ENCODE measurements at regions not wholly inside any gene's neighbourhood (a gene's known extent, or its start where the extent isn't known, plus 50 kb on each side); places are given as distances from the start of the nearest gene placed in this dataset.

DNA sequence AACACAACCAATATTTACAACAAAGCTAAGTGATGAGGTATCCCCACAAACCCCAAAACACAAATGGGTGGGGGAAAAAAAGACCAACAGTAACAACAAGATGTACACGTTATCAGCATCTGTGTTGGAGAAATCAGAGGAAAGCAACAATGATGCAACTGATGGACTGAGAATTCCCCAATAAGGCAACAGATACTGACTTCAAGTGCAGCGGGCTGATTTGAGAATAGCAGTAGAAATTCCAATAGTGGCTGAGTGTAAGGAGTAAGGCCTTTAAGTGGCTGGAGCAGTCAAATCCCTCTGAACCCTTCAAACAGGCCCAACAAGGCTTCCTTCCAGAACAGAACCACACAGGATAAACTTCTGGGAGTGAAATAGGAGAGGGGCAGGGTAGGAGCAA lies 97.6 kb downstream of the TM2D1 start:
- in situ Hi-C loops (cut with MboI; ENCODE audit: low sequenced_read_pairs): no loop called here
- no peak for DNase-seq

More for the DNA sequence above, 97.6 kb downstream of the TM2D1 start:
- intact Hi-C loops (cut with micrococcal nuclease) (no loop called here), dilution Hi-C loops (cut with HindIII; ENCODE audit: low sequenced_read_pairs, unreplicated experiment) (no loop called here)
- Histone ChIP-seq H4K91ac (ENCODE audit: insufficient read depth, low read depth, low read length) (no peak overlapping the region), H2BK20ac (ENCODE audit: low read depth, low read length) (no peak overlapping the region), H3K79me1 (ENCODE audit: low read depth in 1 of 2, low read length in 2 of 2) (no peaks in the 10 kb centered on the region), H3K56ac (ENCODE audit: extremely low read depth, insufficient read depth, low read length) (no peak overlapping the region), H3K18ac (ENCODE audit: low read depth, low read length) (no peak overlapping the region), H4K8ac (ENCODE audit: low read depth in 2 of 2, low read length in 2 of 2) (no peak overlapping the region), H4K5ac (ENCODE audit: low read depth, low read length) (no peak overlapping the region), H2AK9ac (replicated peaks; ENCODE audit: low read depth, low read length, poor library complexity) (no peak overlapping the region), H3K4me2 (ENCODE audit: low read depth, low read length) (no peak overlapping the region), H3K27ac (ENCODE audit: insufficient read depth, low read length) (no peak overlapping the region), H3K4ac (ENCODE audit: low read depth, low read length) (no peak overlapping the region), H3K9ac (ENCODE audit: low read depth, low read length) (no peak overlapping the region), H3K4me1 (ENCODE audit: control insufficient read depth, insufficient read depth, low read length) (no peaks in the 10 kb centered on the region), H3K9me1 (ENCODE audit: insufficient read depth, low read length) (no peaks in the 10 kb centered on the region), H3K23ac (ENCODE audit: low read depth, low read length) (no peak overlapping the region), H2AK5ac (ENCODE audit: low read depth, low read length) (no peak overlapping the region), H3K9me3 (ENCODE audit: control insufficient read depth, insufficient read depth, low read length) (no peaks in the 10 kb centered on the region), H3K27me3 (ENCODE audit: control insufficient read depth, insufficient read depth, low read length) (no peaks in the 10 kb centered on the region; the same call in 1 of the 2 replicates), H2BK15ac (ENCODE audit: low read depth, low read length) (no peak overlapping the region), H3K14ac (replicated peaks; ENCODE audit: low read depth, low read length) (no peak overlapping the region), H3K4me3 (ENCODE audit: insufficient read depth, low read depth, low read length) (no peak overlapping the region), H2BK5ac (ENCODE audit: low read depth, low read length, poor library complexity, severe bottlenecking) (no peak overlapping the region), H2BK120ac (ENCODE audit: low read depth, low read length) (no peak overlapping the region), H4K20me1 (ENCODE audit: insufficient read depth, low read length) (no peaks in the 10 kb centered on the region), H3K36me3 (ENCODE audit: control insufficient read depth, insufficient read depth, low read length) (no peaks in the 10 kb centered on the region), H2AFZ (replicated peaks; ENCODE audit: low read length, poor library complexity) (no peak overlapping the region)
- BruUV-seq (replicated peaks): no TSS peak
- ChIA-PET POLR2A (ENCODE audit: unreplicated experiment) (no interaction called here), CTCF (no interaction called here)
- TF ChIP-seq, protein P1, sequence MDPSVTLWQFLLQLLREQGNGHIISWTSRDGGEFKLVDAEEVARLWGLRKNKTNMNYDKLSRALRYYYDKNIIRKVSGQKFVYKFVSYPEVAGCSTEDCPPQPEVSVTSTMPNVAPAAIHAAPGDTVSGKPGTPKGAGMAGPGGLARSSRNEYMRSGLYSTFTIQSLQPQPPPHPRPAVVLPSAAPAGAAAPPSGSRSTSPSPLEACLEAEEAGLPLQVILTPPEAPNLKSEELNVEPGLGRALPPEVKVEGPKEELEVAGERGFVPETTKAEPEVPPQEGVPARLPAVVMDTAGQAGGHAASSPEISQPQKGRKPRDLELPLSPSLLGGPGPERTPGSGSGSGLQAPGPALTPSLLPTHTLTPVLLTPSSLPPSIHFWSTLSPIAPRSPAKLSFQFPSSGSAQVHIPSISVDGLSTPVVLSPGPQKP (IDR thresholded peaks at IDR 0.05; ENCODE audit: borderline replicate concordance, low read depth, low read length): no peak
- TF ChIP-seq MAFK (IDR thresholded peaks at IDR 0.05; ENCODE audit: low read depth, low read length) (no peak), POLR2A (IDR thresholded peaks at IDR 0.05; ENCODE audit: low read depth, low read length) (no peak), NFE2L2 (IDR thresholded peaks at IDR 0.05; ENCODE audit: low read depth, low read length) (no peak), MXI1 (IDR thresholded peaks at IDR 0.05; ENCODE audit: borderline replicate concordance, low read depth, low read length) (no peak), RAD21 (IDR thresholded peaks at IDR 0.05; ENCODE audit: low read length) (no peak), MAZ (IDR thresholded peaks at IDR 0.05; ENCODE audit: borderline replicate concordance, low read depth, low read length) (no peak), CHD1 (IDR thresholded peaks at IDR 0.05; ENCODE audit: low read depth, low read length) (no peak), RFX5 (IDR thresholded peaks at IDR 0.05; ENCODE audit: low read depth, low read length) (no peak), FOS (IDR thresholded peaks at IDR 0.05; ENCODE audit: low read depth, low read length) (no peak), RCOR1 (IDR thresholded peaks at IDR 0.05; ENCODE audit: insufficient replicate concordance, low read length) (no peak), SMC3 (IDR thresholded peaks at IDR 0.05; ENCODE audit: low read depth, low read length) (no peak), BHLHE40 (IDR thresholded peaks at IDR 0.05; ENCODE audit: low read depth, low read length) (no peak), CEBPB (IDR thresholded peaks at IDR 0.05; ENCODE audit: low read depth, low read length) (no peak)
- TF ChIP-seq, protein P2, sequence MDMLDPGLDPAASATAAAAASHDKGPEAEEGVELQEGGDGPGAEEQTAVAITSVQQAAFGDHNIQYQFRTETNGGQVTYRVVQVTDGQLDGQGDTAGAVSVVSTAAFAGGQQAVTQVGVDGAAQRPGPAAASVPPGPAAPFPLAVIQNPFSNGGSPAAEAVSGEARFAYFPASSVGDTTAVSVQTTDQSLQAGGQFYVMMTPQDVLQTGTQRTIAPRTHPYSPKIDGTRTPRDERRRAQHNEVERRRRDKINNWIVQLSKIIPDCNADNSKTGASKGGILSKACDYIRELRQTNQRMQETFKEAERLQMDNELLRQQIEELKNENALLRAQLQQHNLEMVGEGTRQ (IDR thresholded peaks at IDR 0.05; ENCODE audit: low read depth, low read length): no peak
- TF ChIP-seq, protein P3, sequence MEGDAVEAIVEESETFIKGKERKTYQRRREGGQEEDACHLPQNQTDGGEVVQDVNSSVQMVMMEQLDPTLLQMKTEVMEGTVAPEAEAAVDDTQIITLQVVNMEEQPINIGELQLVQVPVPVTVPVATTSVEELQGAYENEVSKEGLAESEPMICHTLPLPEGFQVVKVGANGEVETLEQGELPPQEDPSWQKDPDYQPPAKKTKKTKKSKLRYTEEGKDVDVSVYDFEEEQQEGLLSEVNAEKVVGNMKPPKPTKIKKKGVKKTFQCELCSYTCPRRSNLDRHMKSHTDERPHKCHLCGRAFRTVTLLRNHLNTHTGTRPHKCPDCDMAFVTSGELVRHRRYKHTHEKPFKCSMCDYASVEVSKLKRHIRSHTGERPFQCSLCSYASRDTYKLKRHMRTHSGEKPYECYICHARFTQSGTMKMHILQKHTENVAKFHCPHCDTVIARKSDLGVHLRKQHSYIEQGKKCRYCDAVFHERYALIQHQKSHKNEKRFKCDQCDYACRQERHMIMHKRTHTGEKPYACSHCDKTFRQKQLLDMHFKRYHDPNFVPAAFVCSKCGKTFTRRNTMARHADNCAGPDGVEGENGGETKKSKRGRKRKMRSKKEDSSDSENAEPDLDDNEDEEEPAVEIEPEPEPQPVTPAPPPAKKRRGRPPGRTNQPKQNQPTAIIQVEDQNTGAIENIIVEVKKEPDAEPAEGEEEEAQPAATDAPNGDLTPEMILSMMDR (conservative IDR thresholded peaks at IDR 0.05; ENCODE audit: low read depth, low read length): no peak
- ATAC-seq (ENCODE audit: low read depth): no peak
- no CpG with 5 or more reads among the region's 2 CpGs for WGBS, 2 experiments (ENCODE audit: extremely low coverage in 2 of 2, insufficient read length in 1 of 2)
